A673 (cell line): ENCODE measurements at regions not wholly inside any gene's neighbourhood (a gene's known extent, or its start where the extent isn't known, plus 50 kb on each side); places are given as distances from the start of the nearest gene placed in this dataset.

Experiments used
- BruUV-seq: library from RNA; stranded (reverse); fragments of 400-500 nt; replicated peaks from 2 replicates; lab custom pipeline; 2021; lab: Mats Ljungman, UMichigan
- CTCF ChIA-PET: fragments of 300-600 bp; sonication (Branson Sonifier 250); formaldehyde crosslinking; loops from one replicate; lab custom pipeline; 2022; ENCODE audit warnings: antibody characterized with exemption; lab: Charles Lee
- POLR2A ChIA-PET: fragments of 300-600 bp; sonication (Branson Sonifier 250); formaldehyde crosslinking; loops from one replicate; lab custom pipeline; 2022; ENCODE audit warnings: antibody characterized with exemption; ENCODE audit not compliant: low non-redundant PET; lab: Charles Lee
- DNase-seq: peaks from one replicate; pipeline ENCODE4 v3.0.0-alpha.2; 2015; ENCODE audit warnings: low spot score
- H3K27ac ChIP-seq: fragments of 200-600 bp; sonication (generic); 2 replicates; pipeline ENCODE4 v1.5.1; 2016; ENCODE audit warnings: mixed run types, low read depth, mild to moderate bottlenecking, mixed read lengths, antibody characterized with exemption, low read length; ENCODE audit not compliant: poor library complexity, severe bottlenecking
- H3K27me3 ChIP-seq: fragments of 200-600 bp; sonication (generic); replicated peaks from 2 replicates; pipeline ENCODE4 v1.6.1; 2017; ENCODE audit warnings: mixed run types, low read depth, mild to moderate bottlenecking, mixed read lengths, antibody characterized with exemption, low read length; ENCODE audit not compliant: insufficient read depth, poor library complexity
- H3K36me3 ChIP-seq: fragments of 200-600 bp; sonication (generic); 2 replicates; pipeline ENCODE4 v1.6.1; 2016; ENCODE audit warnings: mixed run types, mild to moderate bottlenecking, mixed read lengths, antibody characterized with exemption, low read length; ENCODE audit not compliant: insufficient read depth, poor library complexity, severe bottlenecking
- H3K4me1 ChIP-seq: fragments of 200-600 bp; sonication (generic); 2 replicates; pipeline ENCODE4 v1.6.1; 2017; ENCODE audit warnings: mixed run types, mild to moderate bottlenecking, mixed read lengths, antibody characterized with exemption, low read length; ENCODE audit not compliant: insufficient read depth, poor library complexity, severe bottlenecking
- H3K4me3 ChIP-seq: fragments of 200-600 bp; sonication (generic); 2 replicates; pipeline ENCODE4 v1.5.1; 2016; ENCODE audit warnings: low read depth, mixed run types, mild to moderate bottlenecking, mixed read lengths, low read length; ENCODE audit not compliant: poor library complexity, severe bottlenecking
- H3K9me3 ChIP-seq: fragments of 200-600 bp; sonication (generic); 2 replicates; pipeline ENCODE4 v1.6.1; 2016; ENCODE audit warnings: mixed run types, low read depth, mild to moderate bottlenecking, mixed read lengths, antibody characterized with exemption, low read length; ENCODE audit not compliant: poor library complexity, severe bottlenecking
- CTCF ChIP-seq: fragments of 300-800, 200-600 bp; sonication (generic); conservative IDR thresholded peaks from 2 replicates; pipeline ENCODE4 v1.5.1; 2017; ENCODE audit warnings: low read depth, mild to moderate bottlenecking, antibody characterized with exemption, low read length, moderate library complexity, mixed read lengths
- EZH2 ChIP-seq: fragments of 200-600 bp; sonication (generic); IDR thresholded peaks from 2 replicates; pipeline ENCODE4 v1.6.1; 2017; ENCODE audit warnings: borderline replicate concordance, low read depth, mild to moderate bottlenecking, mixed read lengths, antibody characterized with exemption, low read length; ENCODE audit not compliant: poor library complexity, severe bottlenecking
- intact Hi-C: fragments of 100-400 bp; cut with micrococcal nuclease; formaldehyde crosslinking; loops from one replicate; pipeline ENCODE4 v1.10.0; 2022; ENCODE audit not compliant: unreplicated experiment

- Histone ChIP-seq H3K36me3 (no peaks in the 10 kb centered on the region), H3K4me1 (no peaks in the 10 kb centered on the region), H3K4me3 (no peak overlapping the region), H3K27me3 (peaks cover 92% of the 10 kb centered on the region), H3K9me3 (no peaks in the 10 kb centered on the region), H3K27ac (no peak overlapping the region)
- intact Hi-C loops: no loop called here
- no peak for DNase-seq
- BruUV-seq: no TSS peak
- TF ChIP-seq EZH2 (no peak), CTCF (no peak)
- ChIA-PET CTCF (no interaction called here), POLR2A (no interaction called here)
These were observed 75.3 kb upstream of the BCL11A start for GRCh38 chr2:60628615-60629304.

- DNase-seq: no peak
- no peaks in the 10 kb centered on the region for H3K9me3 ChIP-seq
- H3K27ac ChIP-seq: no peak overlapping the region
- H3K4me1 ChIP-seq: no peaks in the 10 kb centered on the region
- no TSS peak for BruUV-seq
- peaks cover 92% of the 10 kb centered on the region for H3K27me3 ChIP-seq
- POLR2A ChIA-PET: no interaction called here
- CTCF ChIA-PET: no interaction called here
- no peaks in the 10 kb centered on the region for H3K36me3 ChIP-seq
- no peak for TF ChIP-seq EZH2
- TF ChIP-seq CTCF: no peak
- H3K4me3 ChIP-seq: no peak overlapping the region
- intact Hi-C loops: no loop called here
These were observed 75.8 kb upstream of the BCL11A start for GRCh38 chr2:60629305-60629662.

- no TSS peak for BruUV-seq
- intact Hi-C loops: no loop called here
- H3K9me3 ChIP-seq: no peaks in the 10 kb centered on the region
- no peaks in the 10 kb centered on the region for H3K4me1 ChIP-seq
- no peak for TF ChIP-seq EZH2
- CTCF ChIA-PET: no interaction called here
- peaks cover 92% of the 10 kb centered on the region for H3K27me3 ChIP-seq
- no peak overlapping the region for H3K27ac ChIP-seq
- POLR2A ChIA-PET: no interaction called here
- H3K36me3 ChIP-seq: no peaks in the 10 kb centered on the region
- DNase-seq: no peak
- H3K4me3 ChIP-seq: no peak overlapping the region
These were observed 76.4 kb upstream of the BCL11A start for GRCh38 chr2:60629801-60630385.
